ENCODE measurements at regions not wholly inside any gene's neighbourhood (a gene's known extent, or its start where the extent isn't known, plus 50 kb on each side); places are given as distances from the start of the nearest gene placed in this dataset.

DNA sequence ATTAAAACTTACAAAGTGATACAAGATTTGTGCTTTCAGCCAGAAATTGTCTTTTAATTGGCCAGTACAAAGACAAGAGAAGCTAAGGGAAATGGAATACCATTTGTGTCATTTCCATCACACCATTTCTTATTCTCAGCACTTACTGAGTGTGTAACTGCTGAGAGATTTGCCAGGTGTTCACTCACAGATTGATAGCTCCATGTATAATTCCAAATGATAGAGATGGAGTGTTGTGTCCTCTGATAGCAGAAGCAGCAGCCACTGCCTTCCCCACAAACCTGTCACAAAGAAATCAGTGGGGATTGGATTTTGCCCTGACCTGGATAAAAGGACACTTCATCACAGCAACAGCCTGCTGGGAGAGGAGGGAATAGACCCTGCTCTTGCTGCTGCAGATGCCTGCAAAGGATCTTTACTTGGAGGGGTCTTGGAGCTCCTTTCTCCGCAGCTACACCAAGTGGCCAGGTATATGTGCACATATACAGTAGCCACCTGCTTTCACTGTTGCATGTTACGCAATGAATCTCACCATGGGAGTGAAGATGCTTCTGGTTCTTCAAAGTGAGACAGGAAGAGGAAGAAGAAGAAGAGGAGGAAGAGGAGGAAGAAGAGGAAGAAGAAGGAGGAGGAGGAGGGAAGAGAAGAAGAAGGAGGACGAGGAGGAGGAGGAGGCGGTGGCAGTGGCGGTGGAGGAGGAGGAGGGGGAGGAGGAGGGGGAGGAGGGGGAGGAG lies 78.7 kb upstream of the KCNJ15 start:
- Histone ChIP-seq H3K9me2 (ENCODE audit: insufficient read depth, low read length) (no peaks in the 10 kb centered on the region), H3K4me2 (ENCODE audit: low read length) (no peak overlapping the region), H3K4me1 (ENCODE audit: insufficient read depth, low read length, poor library complexity, severe bottlenecking) (no peaks in the 10 kb centered on the region), H3K9me3 (ENCODE audit: low read length) (no peaks in the 10 kb centered on the region), H3K36me3 (ENCODE audit: insufficient read depth, low read length) (no peaks in the 10 kb centered on the region), H2AFZ (ENCODE audit: low read length) (no peak overlapping the region), H4K20me1 (ENCODE audit: insufficient read depth, low read length) (no peaks in the 10 kb centered on the region), H3K4me3 (ENCODE audit: low read depth, low read length, poor library complexity, severe bottlenecking) (no peak overlapping the region), H3K79me2 (ENCODE audit: insufficient read depth, low read depth, low read length) (no peaks in the 10 kb centered on the region), H3K27ac (ENCODE audit: low read depth, low read length, poor library complexity, severe bottlenecking) (no peak overlapping the region)
- ChIA-PET POLR2A (no interaction called here), CTCF (ENCODE audit: unreplicated experiment) (no interaction called here)
- TF ChIP-seq, protein P1, sequence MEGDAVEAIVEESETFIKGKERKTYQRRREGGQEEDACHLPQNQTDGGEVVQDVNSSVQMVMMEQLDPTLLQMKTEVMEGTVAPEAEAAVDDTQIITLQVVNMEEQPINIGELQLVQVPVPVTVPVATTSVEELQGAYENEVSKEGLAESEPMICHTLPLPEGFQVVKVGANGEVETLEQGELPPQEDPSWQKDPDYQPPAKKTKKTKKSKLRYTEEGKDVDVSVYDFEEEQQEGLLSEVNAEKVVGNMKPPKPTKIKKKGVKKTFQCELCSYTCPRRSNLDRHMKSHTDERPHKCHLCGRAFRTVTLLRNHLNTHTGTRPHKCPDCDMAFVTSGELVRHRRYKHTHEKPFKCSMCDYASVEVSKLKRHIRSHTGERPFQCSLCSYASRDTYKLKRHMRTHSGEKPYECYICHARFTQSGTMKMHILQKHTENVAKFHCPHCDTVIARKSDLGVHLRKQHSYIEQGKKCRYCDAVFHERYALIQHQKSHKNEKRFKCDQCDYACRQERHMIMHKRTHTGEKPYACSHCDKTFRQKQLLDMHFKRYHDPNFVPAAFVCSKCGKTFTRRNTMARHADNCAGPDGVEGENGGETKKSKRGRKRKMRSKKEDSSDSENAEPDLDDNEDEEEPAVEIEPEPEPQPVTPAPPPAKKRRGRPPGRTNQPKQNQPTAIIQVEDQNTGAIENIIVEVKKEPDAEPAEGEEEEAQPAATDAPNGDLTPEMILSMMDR (conservative IDR thresholded peaks at IDR 0.05; ENCODE audit: low read length), result no peak
- no peak for TF ChIP-seq EZH2phosphoT487 (IDR thresholded peaks at IDR 0.05; ENCODE audit: borderline replicate concordance, low read depth, low read length)
- no peak for DNase-seq (ENCODE audit: low spot score)
- BruUV-seq (replicated peaks), result no TSS peak
- intact Hi-C loops (cut with micrococcal nuclease; ENCODE audit: unreplicated experiment), result no loop called here

DNA sequence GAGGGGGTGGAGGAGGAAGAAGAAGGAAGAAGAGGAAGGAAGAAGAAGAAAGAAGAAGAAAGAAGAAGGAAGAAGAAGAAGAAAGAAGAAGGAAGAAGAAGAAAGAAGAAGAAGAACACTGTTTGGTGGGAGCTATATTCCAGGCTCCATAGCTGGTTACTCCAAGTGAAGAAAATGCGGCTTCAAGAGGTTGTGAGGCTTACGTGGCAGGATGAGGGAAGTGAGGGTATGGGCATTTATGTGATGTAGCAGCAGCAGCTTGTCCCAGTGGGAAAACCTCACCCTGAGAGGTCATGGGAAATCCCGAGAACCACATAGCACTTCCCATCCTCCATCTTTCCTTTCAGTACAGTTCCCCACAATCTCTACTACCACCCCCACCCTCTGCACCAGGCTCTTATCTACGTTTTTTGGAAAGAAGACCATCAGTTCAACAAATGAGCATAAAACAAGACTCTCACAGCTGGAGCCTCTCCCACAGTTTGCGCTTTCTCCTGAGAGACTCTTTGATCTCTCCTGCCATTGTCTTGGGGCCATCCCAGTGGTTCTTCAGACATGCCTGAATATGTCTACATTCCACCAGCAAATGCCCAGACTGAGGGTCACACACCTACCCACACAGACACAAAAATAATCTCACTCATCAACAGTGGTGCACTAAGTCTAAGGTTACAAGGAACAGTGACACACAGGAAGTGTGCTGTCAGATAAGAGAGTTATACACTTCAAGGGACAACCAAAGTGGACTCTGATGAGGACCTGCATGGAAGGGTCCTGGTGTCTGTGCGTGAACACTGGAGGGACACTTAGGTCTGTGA lies 77.9 kb upstream of the KCNJ15 start:
- no peaks in the 10 kb centered on the region for H3K36me3 ChIP-seq (ENCODE audit: insufficient read depth, low read length)
- ChIA-PET POLR2A (no interaction called here), CTCF (ENCODE audit: unreplicated experiment) (no interaction called here)
- no peaks in the 10 kb centered on the region for H3K9me2 ChIP-seq (ENCODE audit: insufficient read depth, low read length)
- no peaks in the 10 kb centered on the region for H3K79me2 ChIP-seq (ENCODE audit: insufficient read depth, low read depth, low read length)
- TF ChIP-seq EZH2phosphoT487 (IDR thresholded peaks at IDR 0.05; ENCODE audit: borderline replicate concordance, low read depth, low read length), result no peak
- TF ChIP-seq, protein P1 (conservative IDR thresholded peaks at IDR 0.05; ENCODE audit: low read length), result no peak
- no peak overlapping the region for H3K27ac ChIP-seq (ENCODE audit: low read depth, low read length, poor library complexity, severe bottlenecking)
- no peak overlapping the region for H3K4me3 ChIP-seq (ENCODE audit: low read depth, low read length, poor library complexity, severe bottlenecking)
- H3K9me3 ChIP-seq (ENCODE audit: low read length), result no peaks in the 10 kb centered on the region
- no peak overlapping the region for H2AFZ ChIP-seq (ENCODE audit: low read length)
- H3K4me2 ChIP-seq (ENCODE audit: low read length), result no peak overlapping the region
- no peak for DNase-seq (ENCODE audit: low spot score)
- no TSS peak for BruUV-seq (replicated peaks)
- intact Hi-C loops (cut with micrococcal nuclease; ENCODE audit: unreplicated experiment), result no loop called here
- H3K4me1 ChIP-seq (ENCODE audit: insufficient read depth, low read length, poor library complexity, severe bottlenecking), result no peaks in the 10 kb centered on the region
- H4K20me1 ChIP-seq (ENCODE audit: insufficient read depth, low read length), result no peaks in the 10 kb centered on the region

DNA sequence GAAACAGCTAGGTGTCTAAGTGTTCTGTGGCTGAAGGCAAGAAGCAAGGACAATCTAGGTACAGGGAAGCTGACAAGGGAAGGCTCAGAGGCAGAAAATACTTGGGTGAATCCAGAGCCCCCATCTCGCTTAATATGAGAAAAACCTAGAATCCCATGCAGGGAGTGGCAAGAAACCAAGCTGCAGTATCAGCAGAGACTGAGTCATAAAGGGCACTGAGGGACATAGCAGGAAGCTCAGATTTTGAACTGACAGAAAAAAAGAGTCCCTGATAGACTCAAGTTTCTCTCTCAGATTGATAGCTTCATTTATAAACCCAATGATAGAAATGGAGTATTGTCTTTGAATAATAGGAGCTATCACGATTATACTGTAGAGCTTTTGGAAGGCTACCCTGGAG lies 77.3 kb upstream of the KCNJ15 start:
- Histone ChIP-seq H3K4me1 (ENCODE audit: insufficient read depth, low read length, poor library complexity, severe bottlenecking) (no peaks in the 10 kb centered on the region), H2AFZ (ENCODE audit: low read length) (no peak overlapping the region), H3K79me2 (ENCODE audit: insufficient read depth, low read depth, low read length) (no peaks in the 10 kb centered on the region), H3K4me3 (ENCODE audit: low read depth, low read length, poor library complexity, severe bottlenecking) (no peak overlapping the region), H3K36me3 (ENCODE audit: insufficient read depth, low read length) (no peaks in the 10 kb centered on the region), H4K20me1 (ENCODE audit: insufficient read depth, low read length) (no peaks in the 10 kb centered on the region), H3K4me2 (ENCODE audit: low read length) (no peak overlapping the region), H3K9me3 (ENCODE audit: low read length) (no peaks in the 10 kb centered on the region), H3K9me2 (ENCODE audit: insufficient read depth, low read length) (no peaks in the 10 kb centered on the region), H3K27ac (ENCODE audit: low read depth, low read length, poor library complexity, severe bottlenecking) (no peak overlapping the region)
- TF ChIP-seq, protein P1 (conservative IDR thresholded peaks at IDR 0.05; ENCODE audit: low read length), result no peak
- no peak for TF ChIP-seq EZH2phosphoT487 (IDR thresholded peaks at IDR 0.05; ENCODE audit: borderline replicate concordance, low read depth, low read length)
- no TSS peak for BruUV-seq (replicated peaks)
- intact Hi-C loops (cut with micrococcal nuclease; ENCODE audit: unreplicated experiment), result no loop called here
- ChIA-PET CTCF (ENCODE audit: unreplicated experiment) (no interaction called here), POLR2A (no interaction called here)
- DNase-seq (ENCODE audit: low spot score), result no peak

All from OCI-LY7 (cell line).